LNCaP clone FGC (cell line): ENCODE measurements at regions not wholly inside any gene's neighbourhood (a gene's known extent, or its start where the extent isn't known, plus 50 kb on each side); places are given as distances from the start of the nearest gene placed in this dataset.

Experiments used
- DNase-seq: peaks from one replicate; pipeline ENCODE4 v3.0.0-alpha.2; 2011; ENCODE audit warnings: low read depth
- H3K4me3 ChIP-seq: 2 replicates; pipeline ENCODE4 v1.5.1; 2011; ENCODE audit warnings: mild to moderate bottlenecking, low read depth, low read length, control low read depth
- CTCF ChIP-seq: IDR thresholded peaks from 2 replicates; pipeline ENCODE4 v1.5.1; 2012; ENCODE audit warnings: mild to moderate bottlenecking; ENCODE audit not compliant: control insufficient read depth, insufficient read depth; ENCODE audit errors: extremely low read depth

- peak overlapping the region; percentile 42 for H3K4me3 ChIP-seq
- 0 out of 2 replicates have a peak, but pooled peaks have one; percentile 7 for TF ChIP-seq CTCF
- no peak for DNase-seq
These were observed 138.9 kb downstream of the C9orf50 start for GRCh38 chr9:129481810-129482511.

GRCh38 chr9:129481424-129481809, 139.5 kb downstream of the C9orf50 start:
- DNase-seq = no peak
- TF ChIP-seq CTCF = no peak
- H3K4me3 ChIP-seq = no peak overlapping the region

GRCh38 chr9:129480745-129481144, 140.2 kb downstream of the C9orf50 start:
- no peak for TF ChIP-seq CTCF
- no peak for DNase-seq
- no peak overlapping the region for H3K4me3 ChIP-seq

- DNase-seq = no peak
- H3K4me3 ChIP-seq = no peak overlapping the region
- TF ChIP-seq CTCF = no peak
These were observed 140.7 kb downstream of the C9orf50 start for GRCh38 chr9:129480227-129480626.

- no peak for DNase-seq
- H3K4me3 ChIP-seq = no peak overlapping the region
- TF ChIP-seq CTCF = no peak
These were observed 141.3 kb downstream of the C9orf50 start for GRCh38 chr9:129479631-129480011.

GRCh38 chr9:129478961-129479630, 141.8 kb downstream of the C9orf50 start:
- no peak for TF ChIP-seq CTCF
- no peak for DNase-seq
- H3K4me3 ChIP-seq = no peak overlapping the region
